GM23338 (cell line): ENCODE measurements at regions not wholly inside any gene's neighbourhood (a gene's known extent, or its start where the extent isn't known, plus 50 kb on each side); places are given as distances from the start of the nearest gene placed in this dataset.
"Not testable (repeated sequence)": the region's sequence is repeated elsewhere in the genome, so short reads cannot be mapped to it uniquely, and the experiment has no call there.

Experiments
- ATAC-seq: fragments of 200-7000 bp; cut with Tn5 transposase; 3 replicates; pipeline ENCODE4 v1.9.1; 2020
- DNase-seq: peaks from one replicate; pipeline ENCODE4 v3.0.0-alpha.2; 2015; ENCODE audit warnings: low spot score
- H2AFZ ChIP-seq: fragments of 200-600 bp; sonication (generic); 2 replicates; pipeline ENCODE4 v1.8.0; 2016; ENCODE audit warnings: antibody characterized with exemption, mild to moderate bottlenecking, moderate library complexity
- H3F3A ChIP-seq: fragments of 200-600 bp; sonication (generic); replicated peaks from 2 replicates; pipeline ENCODE4 v1.8.0; 2017; ENCODE audit warnings: antibody characterized with exemption, mixed run types, low read depth
- H3K27ac ChIP-seq: fragments of 200-600 bp; sonication (generic); 2 replicates; pipeline ENCODE4 v1.6.1; 2016; ENCODE audit warnings: low read depth
- H3K27me3 ChIP-seq: fragments of 200-600 bp; sonication (generic); 2 replicates; pipeline ENCODE4 v1.8.0; 2016; ENCODE audit warnings: mild to moderate bottlenecking, mixed run types, moderate library complexity; ENCODE audit not compliant: insufficient read depth
- H3K36me3 ChIP-seq: fragments of 200-600 bp; sonication (generic); 2 replicates; pipeline ENCODE4 v1.8.0; 2016; ENCODE audit warnings: mild to moderate bottlenecking; ENCODE audit not compliant: insufficient read depth
- H3K4me1 ChIP-seq: fragments of 200-600 bp; sonication (generic); 2 replicates; pipeline ENCODE4 v1.8.0; 2016; ENCODE audit warnings: mild to moderate bottlenecking, moderate library complexity; ENCODE audit not compliant: insufficient read depth
- H3K4me2 ChIP-seq: fragments of 200-600 bp; sonication (generic); 2 replicates; pipeline ENCODE4 v1.7.1; 2017; ENCODE audit warnings: mixed run types
- H3K4me3 ChIP-seq: fragments of 200-600 bp; sonication (generic); 2 replicates; pipeline ENCODE4 v1.6.1; 2016; ENCODE audit warnings: mixed run types
- H3K79me2 ChIP-seq: fragments of 200-600 bp; sonication (generic); replicated peaks from 2 replicates; pipeline ENCODE4 v1.8.0; 2017; ENCODE audit warnings: mild to moderate bottlenecking; ENCODE audit not compliant: insufficient read depth
- H3K9me2 ChIP-seq: fragments of 200-600 bp; sonication (generic); 2 replicates; pipeline ENCODE4 v1.8.0; 2017; ENCODE audit not compliant: insufficient read depth
- H4K20me1 ChIP-seq: fragments of 200-600 bp; sonication (generic); replicated peaks from 2 replicates; pipeline ENCODE4 v1.8.0; 2017; ENCODE audit warnings: mild to moderate bottlenecking; ENCODE audit not compliant: insufficient read depth
- H3K27ac Mint-ChIP-seq: 2 replicates; pipeline ENCODE4 v1.8.0; 2020; ENCODE audit warnings: inconsistent platforms, mild to moderate bottlenecking, moderate library complexity, mixed read lengths
- H3K27me3 Mint-ChIP-seq: 3 replicates; pipeline ENCODE4 v1.8.0; 2022; ENCODE audit warnings: low read depth, mild to moderate bottlenecking, moderate library complexity, mixed read lengths, inconsistent platforms; ENCODE audit not compliant: insufficient read depth, poor library complexity
- H3K36me3 Mint-ChIP-seq: 3 replicates; pipeline ENCODE4 v1.8.0; 2021; ENCODE audit warnings: low read depth, mild to moderate bottlenecking, inconsistent platforms, moderate library complexity, mixed read lengths
- H3K4me1 Mint-ChIP-seq: 3 replicates; pipeline ENCODE4 v1.8.0; 2020; ENCODE audit warnings: mild to moderate bottlenecking, inconsistent platforms, mixed read lengths
- H3K4me3 Mint-ChIP-seq: 3 replicates; pipeline ENCODE4 v1.8.0; 2021; ENCODE audit warnings: moderate library complexity, mild to moderate bottlenecking, inconsistent platforms, mixed read lengths
- H3K9me3 Mint-ChIP-seq: 3 replicates; pipeline ENCODE4 v1.8.0; 2020; ENCODE audit warnings: moderate library complexity, mild to moderate bottlenecking, inconsistent platforms, mixed read lengths
- CREB1 ChIP-seq: fragments of 250-450 bp; sonication (Bioruptor Pico); IDR thresholded peaks from 2 replicates; pipeline ENCODE4 v1.5.0; 2020; ENCODE audit warnings: low read depth, mild to moderate bottlenecking, moderate library complexity
- ETS1 ChIP-seq: IDR thresholded peaks from 2 replicates; pipeline ENCODE4 v1.6.1; 2016; ENCODE audit warnings: antibody characterized with exemption
- EZH2 ChIP-seq: fragments of 200-600 bp; sonication (generic); IDR thresholded peaks from one replicate; pipeline ENCODE4 v1.8.0; 2017; ENCODE audit warnings: antibody characterized with exemption, mild to moderate bottlenecking, low read depth; ENCODE audit not compliant: unreplicated experiment
- EZH2phosphoT487 ChIP-seq: fragments of 200-600 bp; sonication (generic); IDR thresholded peaks from one replicate; pipeline ENCODE4 v1.8.1; 2018; ENCODE audit warnings: antibody characterized with exemption; ENCODE audit not compliant: unreplicated experiment
- POLR2AphosphoS5 ChIP-seq: IDR thresholded peaks from 2 replicates; pipeline ENCODE4 v1.6.1; 2016; ENCODE audit warnings: antibody characterized with exemption, low read depth
- STAT1 ChIP-seq: IDR thresholded peaks from one replicate; pipeline ENCODE4 v1.6.1; 2016; ENCODE audit warnings: antibody characterized with exemption; ENCODE audit not compliant: unreplicated experiment
- ZNF114 ChIP-seq: fragments of 250-450 bp; sonication (Bioruptor Pico); IDR thresholded peaks from 2 replicates; pipeline ENCODE4 v1.5.0; 2020; ENCODE audit warnings: mild to moderate bottlenecking, moderate library complexity
- ZNF331 ChIP-seq: fragments of 250-450 bp; sonication (Bioruptor Pico); IDR thresholded peaks from 2 replicates; pipeline ENCODE4 v1.5.0; 2020; ENCODE audit warnings: low read depth, mild to moderate bottlenecking, moderate library complexity
- ZNF462 ChIP-seq: fragments of 250-450 bp; sonication (Bioruptor Pico); IDR thresholded peaks from 2 replicates; pipeline ENCODE4 v1.5.0; 2020; ENCODE audit warnings: mild to moderate bottlenecking, moderate library complexity

GRCh38 chr7:114329458-114329857 lies 85.2 kb upstream of the FOXP2 start:
- H3K36me3 Mint-ChIP-seq, H3K27me3 ChIP-seq, H3K4me1 ChIP-seq, H3K4me3 Mint-ChIP-seq, H3F3A ChIP-seq, H3K79me2 ChIP-seq, DNase-seq, H2AFZ ChIP-seq, ATAC-seq, H3K4me3 ChIP-seq, H3K9me3 Mint-ChIP-seq, H3K27ac ChIP-seq, H3K9me2 ChIP-seq, H3K36me3 ChIP-seq, H3K27me3 Mint-ChIP-seq, H4K20me1 ChIP-seq, H3K27ac Mint-ChIP-seq, H3K4me2 ChIP-seq, H3K4me1 Mint-ChIP-seq: not testable (repeated sequence)

- Histone ChIP-seq H2AFZ (no peak overlapping the region), H3K9me2 (no peaks in the 10 kb centered on the region), H3K4me2 (no peak overlapping the region), H3K79me2 (no peaks in the 10 kb centered on the region), H4K20me1 (no peaks in the 10 kb centered on the region), H3K27me3 (no peaks in the 10 kb centered on the region), H3F3A (no peaks in the 10 kb centered on the region), H3K4me3 (no peak overlapping the region), H3K4me1 (no peaks in the 10 kb centered on the region), H3K27ac (no peak overlapping the region), H3K36me3 (no peaks in the 10 kb centered on the region)
- no peak overlapping the region for H3K27ac Mint-ChIP-seq
- ATAC-seq, result peak; percentile 38
- no peak overlapping the region for H3K4me3 Mint-ChIP-seq
- H3K27me3 Mint-ChIP-seq, result no peaks in the 10 kb centered on the region
- H3K4me1 Mint-ChIP-seq, result peaks cover 16% of the 10 kb centered on the region
- DNase-seq, result no peak
- H3K9me3 Mint-ChIP-seq, result no peaks in the 10 kb centered on the region
- H3K36me3 Mint-ChIP-seq, result no peaks in the 10 kb centered on the region
- TF ChIP-seq POLR2AphosphoS5 (no peak), CREB1 (CRISPR knock-in tag) (peak; percentile 62)
Measured at GRCh38 chr7:114317450-114318098, 97.0 kb upstream of the FOXP2 start.

- Histone ChIP-seq H3K27me3 (no peaks in the 10 kb centered on the region), H3K79me2 (no peaks in the 10 kb centered on the region), H4K20me1 (no peaks in the 10 kb centered on the region), H3F3A (no peaks in the 10 kb centered on the region), H3K4me1 (no peaks in the 10 kb centered on the region), H3K4me3 (no peak overlapping the region), H3K27ac (no peak overlapping the region), H3K4me2 (no peak overlapping the region), H3K36me3 (no peaks in the 10 kb centered on the region), H3K9me2 (peaks cover 8% of the 10 kb centered on the region), H2AFZ (no peak overlapping the region)
- no peak overlapping the region for H3K27ac Mint-ChIP-seq
- no peak for DNase-seq
- H3K4me3 Mint-ChIP-seq, result no peak overlapping the region
- no peak for ATAC-seq
- no peaks in the 10 kb centered on the region for H3K36me3 Mint-ChIP-seq
- peaks cover 14% of the 10 kb centered on the region for H3K4me1 Mint-ChIP-seq
- H3K27me3 Mint-ChIP-seq, result no peaks in the 10 kb centered on the region
- no peaks in the 10 kb centered on the region for H3K9me3 Mint-ChIP-seq
- TF ChIP-seq ZNF114 (no peak), ETS1 (no peak), EZH2phosphoT487 (no peak), POLR2AphosphoS5 (no peak), CREB1 (CRISPR knock-in tag) (no peak), EZH2 (no peak), ZNF462 (no peak), STAT1 (no peak), ZNF331 (CRISPR knock-in tag) (no peak)
Measured at GRCh38 chr7:114312649-114313048, 102.0 kb upstream of the FOXP2 start.
